ENCODE measurements at regions not wholly inside any gene's neighbourhood (a gene's known extent, or its start where the extent isn't known, plus 50 kb on each side); places are given as distances from the start of the nearest gene placed in this dataset.
"Not testable (repeated sequence)": the region's sequence is repeated elsewhere in the genome, so short reads cannot be mapped to it uniquely, and the experiment has no call there.

GRCh38 chr3:81812098-81812497 is 50.7 kb upstream of the GBE1 start:
- DNase-seq; H3K27ac Mint-ChIP-seq; POLR2A ChIA-PET; H3K4me3 Mint-ChIP-seq; H3K4me1 Mint-ChIP-seq; H3K27me3 Mint-ChIP-seq; H3K36me3 Mint-ChIP-seq (ENCODE audit: low read depth); H3K9me3 Mint-ChIP-seq: not testable (repeated sequence)
- CTCF ChIA-PET, result interaction anchor here (0.6 kb wide), 1 partner anchor 17 kb away, joined by 4 read pairs; no protein-coding TSS in a partner anchor
